Uterus (tissue), 2 donors: ENCODE measurements at regions not wholly inside any gene's neighbourhood (a gene's known extent, or its start where the extent isn't known, plus 50 kb on each side); places are given as distances from the start of the nearest gene placed in this dataset.

Source experiments
- POLR2A ChIP-seq, 2 donors: fragments of 450-650 bp; IDR thresholded peaks; one replicate each; pipeline ENCODE4 v1.6.1; 2016; ENCODE audit warnings: antibody characterized with exemption in 2 of 2, mild to moderate bottlenecking in 1 of 2, moderate library complexity in 1 of 2
- TF ChIP-seq, protein P1 (sequence below), 4 experiments: fragments of 200-600 bp in 2 of 4; fragments of 450-650 bp in 2 of 4; sonication (generic) in 2 of 4; IDR thresholded peaks; one replicate each; pipeline ENCODE4 v1.5.1; 2016 to 2019; ENCODE audit warnings: antibody characterized with exemption in 4 of 4, mild to moderate bottlenecking in 2 of 4, moderate library complexity in 1 of 4

DNA sequence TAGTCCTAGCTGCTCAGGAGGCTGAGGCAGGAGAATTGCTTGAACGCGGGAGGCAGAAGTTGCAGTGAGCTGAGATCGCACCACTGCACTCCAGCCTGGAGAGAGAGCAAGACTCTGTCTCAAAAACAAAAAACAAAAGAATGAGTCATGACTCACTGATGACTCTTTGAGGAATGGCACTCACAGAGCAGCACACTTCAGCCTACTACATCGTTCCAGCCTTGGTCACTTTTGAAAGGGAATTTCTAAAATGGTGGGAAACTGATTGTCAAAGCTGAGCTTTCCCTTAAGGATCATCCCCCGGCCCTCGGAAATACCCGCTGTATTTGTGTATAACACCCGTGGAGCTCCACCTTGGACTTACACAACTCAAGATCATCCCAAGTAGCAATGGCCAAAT is 217.3 kb upstream of the HS6ST1 start:
- TF ChIP-seq, protein P1, sequence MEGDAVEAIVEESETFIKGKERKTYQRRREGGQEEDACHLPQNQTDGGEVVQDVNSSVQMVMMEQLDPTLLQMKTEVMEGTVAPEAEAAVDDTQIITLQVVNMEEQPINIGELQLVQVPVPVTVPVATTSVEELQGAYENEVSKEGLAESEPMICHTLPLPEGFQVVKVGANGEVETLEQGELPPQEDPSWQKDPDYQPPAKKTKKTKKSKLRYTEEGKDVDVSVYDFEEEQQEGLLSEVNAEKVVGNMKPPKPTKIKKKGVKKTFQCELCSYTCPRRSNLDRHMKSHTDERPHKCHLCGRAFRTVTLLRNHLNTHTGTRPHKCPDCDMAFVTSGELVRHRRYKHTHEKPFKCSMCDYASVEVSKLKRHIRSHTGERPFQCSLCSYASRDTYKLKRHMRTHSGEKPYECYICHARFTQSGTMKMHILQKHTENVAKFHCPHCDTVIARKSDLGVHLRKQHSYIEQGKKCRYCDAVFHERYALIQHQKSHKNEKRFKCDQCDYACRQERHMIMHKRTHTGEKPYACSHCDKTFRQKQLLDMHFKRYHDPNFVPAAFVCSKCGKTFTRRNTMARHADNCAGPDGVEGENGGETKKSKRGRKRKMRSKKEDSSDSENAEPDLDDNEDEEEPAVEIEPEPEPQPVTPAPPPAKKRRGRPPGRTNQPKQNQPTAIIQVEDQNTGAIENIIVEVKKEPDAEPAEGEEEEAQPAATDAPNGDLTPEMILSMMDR (IDR thresholded peaks at IDR 0.05): no peak
- TF ChIP-seq POLR2A (IDR thresholded peaks at IDR 0.05): no peak
